GM19372 (cell line): ENCODE measurements at regions not wholly inside any gene's neighbourhood (a gene's known extent, or its start where the extent isn't known, plus 50 kb on each side); places are given as distances from the start of the nearest gene placed in this dataset.
"Not testable (repeated sequence)": the region's sequence is repeated elsewhere in the genome, so short reads cannot be mapped to it uniquely, and the experiment has no call there.

ENCODE experiments used
- ATAC-seq: cut with Tn5 transposase; IDR thresholded peaks from one replicate; pipeline ENCODE4 v1.9.1; 2021; ENCODE audit warnings: mild to moderate bottlenecking, low read depth, moderate library complexity; ENCODE audit not compliant: unreplicated experiment

DNA sequence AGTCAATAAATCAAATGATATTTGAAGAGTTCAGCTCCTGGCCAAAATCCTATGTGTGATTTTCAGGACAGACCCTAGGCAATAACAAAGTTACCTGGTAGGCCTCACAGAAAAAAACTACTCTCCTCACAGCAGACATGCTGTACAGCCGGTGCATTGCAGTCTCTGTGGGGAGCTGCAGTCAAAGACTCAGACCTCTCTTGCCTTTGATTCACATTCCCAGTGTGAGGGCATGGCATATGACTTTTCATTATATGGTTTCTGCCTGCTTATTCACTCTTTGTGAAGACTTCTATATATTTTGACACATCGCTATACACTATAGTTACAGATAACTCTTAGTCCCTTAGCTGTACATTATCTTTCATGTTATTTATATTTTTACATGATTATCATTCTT lies 2684.3 kb upstream of the PCDH20 start:
- ATAC-seq, result no peak

DNA sequence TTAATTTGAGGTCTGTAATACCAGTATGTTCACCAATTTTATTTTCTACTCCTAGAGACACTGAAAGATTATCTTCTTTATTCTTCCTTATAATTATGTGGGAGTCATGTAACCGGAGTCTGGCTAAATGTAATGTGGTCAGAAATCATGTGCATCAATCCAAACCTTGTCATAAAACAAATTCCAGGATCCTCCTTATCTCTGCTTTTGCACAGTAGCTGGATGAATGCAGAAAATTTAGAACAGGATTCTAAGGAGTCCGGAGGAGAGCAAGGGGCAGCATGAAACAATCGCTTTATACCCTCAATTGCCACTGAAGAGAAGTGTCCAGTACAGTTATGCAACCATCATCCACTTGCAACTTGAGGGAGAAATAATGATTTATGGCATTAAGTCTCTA lies 2674.7 kb upstream of the PCDH20 start:
- no peak for ATAC-seq

DNA sequence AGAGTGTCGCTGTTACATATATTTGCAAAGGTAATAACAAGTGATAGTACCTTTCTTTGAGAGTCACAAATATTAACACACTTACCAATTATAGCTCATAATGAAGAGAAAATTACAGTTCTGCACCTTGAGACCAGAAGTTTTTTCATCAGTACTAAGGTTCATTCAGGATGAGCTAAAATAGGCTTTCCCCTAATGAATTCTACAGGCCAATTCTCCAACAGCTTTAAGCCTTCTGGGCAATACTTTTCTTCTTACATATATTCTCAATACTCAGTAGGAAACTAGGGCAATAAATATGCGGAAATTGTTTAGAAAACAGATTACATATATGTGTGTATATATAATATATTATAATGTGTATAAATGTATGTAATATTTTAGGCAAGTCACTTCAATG lies 2672.8 kb upstream of the PCDH20 start:
- no peak for ATAC-seq

DNA sequence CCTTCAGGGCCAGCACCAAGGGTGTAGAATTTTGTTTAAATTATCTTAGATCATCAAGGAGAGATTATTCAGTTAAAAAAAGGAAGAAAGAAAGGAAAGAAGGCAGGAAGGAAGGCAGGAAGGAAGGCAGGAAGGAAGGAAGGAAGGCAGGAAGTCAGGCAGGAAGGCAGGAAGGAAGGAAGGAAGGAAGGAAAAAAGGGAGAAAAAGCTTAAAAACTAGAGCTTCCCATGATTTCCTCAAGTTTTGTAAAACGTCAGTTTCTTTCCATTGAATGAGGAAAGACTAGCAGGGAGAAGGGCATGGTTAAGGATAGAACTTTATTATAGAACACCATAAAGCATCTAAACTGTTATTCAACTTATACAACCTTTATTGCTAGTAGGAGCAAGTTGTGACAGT lies 2672.0 kb upstream of the PCDH20 start:
- ATAC-seq, result no peak

DNA sequence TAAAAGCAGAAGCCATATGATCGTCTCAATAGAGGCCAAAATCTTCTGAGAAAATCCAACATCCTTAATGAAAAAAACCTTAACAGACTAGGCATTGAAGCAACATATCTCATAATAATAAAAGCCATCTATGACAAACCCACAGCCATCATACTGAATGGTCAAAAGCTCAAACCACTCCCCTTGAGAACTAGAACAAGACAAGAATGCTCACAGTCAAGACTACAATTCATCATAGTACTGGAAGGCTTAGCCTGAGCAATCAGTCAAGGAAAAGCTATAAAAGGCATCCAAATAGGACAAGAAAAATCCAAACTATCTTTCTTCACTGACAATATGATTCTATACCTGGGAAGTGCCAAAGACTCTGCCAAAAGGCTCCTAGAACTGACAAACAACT lies 2668.2 kb upstream of the PCDH20 start:
- ATAC-seq, result no peak

DNA sequence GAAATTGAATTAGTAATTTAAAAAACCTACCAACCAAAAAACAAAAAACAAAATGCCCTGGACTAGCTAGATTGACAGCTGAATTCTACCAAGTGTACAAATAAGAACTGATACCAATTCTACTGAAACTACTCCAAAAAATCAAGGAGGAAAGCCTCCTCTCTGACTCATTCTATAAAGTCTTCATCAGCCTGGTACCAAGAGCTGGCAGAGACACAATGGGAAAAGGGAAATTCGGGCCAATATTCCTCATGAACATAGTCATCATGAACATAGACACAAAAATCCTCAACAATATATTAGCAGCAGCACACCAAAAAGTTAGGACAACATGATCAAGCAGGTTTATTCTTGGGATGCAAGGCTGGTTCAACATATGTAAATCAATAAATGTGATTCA lies 2667.7 kb upstream of the PCDH20 start:
- no peak for ATAC-seq

DNA sequence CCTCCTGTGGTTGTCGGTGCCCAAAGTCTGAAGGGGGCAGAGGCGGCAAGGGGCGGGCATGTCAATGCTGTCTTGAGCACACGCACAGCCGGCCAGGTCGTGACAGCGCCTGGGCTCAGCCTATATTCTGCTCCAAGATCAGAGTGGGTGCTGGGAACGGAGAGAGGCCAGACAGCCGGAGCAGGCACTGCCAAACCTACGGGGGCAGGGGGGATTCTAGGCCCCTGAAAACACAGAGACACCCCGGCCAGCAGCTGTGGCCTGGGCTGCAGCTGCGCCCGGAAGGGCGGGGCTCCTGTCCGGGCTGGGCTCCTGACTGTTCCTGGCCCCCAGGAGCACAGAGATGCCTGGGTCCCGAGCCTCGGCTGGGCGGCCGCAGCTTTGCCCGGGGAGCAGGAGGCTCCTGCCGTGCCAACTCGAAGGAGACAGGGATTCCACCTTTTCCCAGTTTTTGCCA lies 2662.9 kb upstream of the PCDH20 start:
- no peak for ATAC-seq

- ATAC-seq, result no peak
Observed at GRCh38 chr13:64078025-64078424, 2662.4 kb upstream of the PCDH20 start.

GRCh38 chr13:64077132-64077835 lies 2661.6 kb upstream of the PCDH20 start:
- ATAC-seq, result not testable (repeated sequence)

GRCh38 chr13:64075543-64076271 lies 2660.1 kb upstream of the PCDH20 start:
- ATAC-seq, result no peak

- ATAC-seq, result no peak
Observed at GRCh38 chr13:64074971-64075474, 2659.4 kb upstream of the PCDH20 start.

- ATAC-seq, result no peak
Observed at GRCh38 chr13:64073203-64073602, 2657.6 kb upstream of the PCDH20 start.

GRCh38 chr13:64071352-64071751 lies 2655.7 kb upstream of the PCDH20 start:
- no peak for ATAC-seq

DNA sequence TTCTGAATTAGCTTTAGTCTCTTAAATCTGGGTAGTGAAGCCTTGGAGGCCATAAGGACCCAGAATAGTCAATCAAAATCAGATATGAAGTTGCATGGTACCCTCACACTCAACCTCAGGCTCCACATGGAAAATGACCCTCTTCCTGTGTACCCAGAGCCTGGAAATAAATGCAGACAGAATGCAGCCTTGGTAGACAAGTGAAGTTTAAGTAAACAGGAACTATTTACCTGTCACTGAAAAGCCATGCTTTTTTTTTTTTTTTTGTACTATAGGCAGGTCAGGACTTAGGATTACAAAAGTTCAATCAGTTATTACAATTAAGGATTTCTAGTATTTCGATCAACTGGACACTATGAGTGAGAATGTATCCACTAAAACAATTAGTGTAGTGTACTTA lies 2654.2 kb upstream of the PCDH20 start:
- no peak for ATAC-seq

- no peak for ATAC-seq
Observed at GRCh38 chr13:64066711-64067110, 2651.1 kb upstream of the PCDH20 start.

DNA sequence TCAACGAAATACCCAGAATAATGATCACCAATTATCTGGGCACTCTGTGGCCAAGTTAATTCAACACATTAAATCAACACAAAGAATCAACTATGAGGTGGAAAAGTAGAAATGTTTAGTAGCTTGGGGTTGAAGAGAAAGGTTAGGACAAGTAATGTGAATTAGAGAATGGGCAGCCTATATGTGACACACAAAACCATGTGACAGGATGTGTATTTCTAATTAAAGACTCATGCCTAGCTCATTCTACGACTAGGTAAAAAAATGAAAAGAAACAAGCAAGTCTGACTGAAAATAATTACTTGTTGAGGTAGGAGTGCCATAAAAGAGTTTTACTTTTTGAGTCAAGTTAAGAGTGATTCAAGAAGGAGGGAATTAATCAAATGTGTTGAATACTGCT lies 2646.0 kb upstream of the PCDH20 start:
- no peak for ATAC-seq

- no peak for ATAC-seq
Observed at GRCh38 chr13:64057372-64058020, 2641.8 kb upstream of the PCDH20 start.

GRCh38 chr13:64054321-64054720 lies 2638.7 kb upstream of the PCDH20 start:
- ATAC-seq, result no peak

DNA sequence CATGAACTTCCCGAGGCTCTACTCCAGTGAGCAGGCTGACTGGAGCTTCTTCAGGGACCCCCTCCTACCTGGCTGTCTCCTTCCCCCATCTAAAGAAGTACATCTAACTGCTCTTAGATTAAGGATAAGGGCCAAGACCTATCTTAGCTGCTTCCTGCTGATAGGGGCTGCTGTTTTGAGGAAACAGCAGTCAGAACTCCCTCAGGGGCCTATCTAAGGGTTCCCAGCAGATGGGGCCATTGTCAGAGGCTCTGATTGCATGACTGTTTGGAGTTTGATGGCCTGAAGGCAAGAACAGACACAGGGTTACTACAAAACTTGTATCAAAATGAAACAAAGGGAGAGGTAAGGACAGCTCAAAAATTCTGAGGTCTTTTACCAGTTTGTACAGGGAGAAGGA lies 2636.9 kb upstream of the PCDH20 start:
- ATAC-seq, result no peak

DNA sequence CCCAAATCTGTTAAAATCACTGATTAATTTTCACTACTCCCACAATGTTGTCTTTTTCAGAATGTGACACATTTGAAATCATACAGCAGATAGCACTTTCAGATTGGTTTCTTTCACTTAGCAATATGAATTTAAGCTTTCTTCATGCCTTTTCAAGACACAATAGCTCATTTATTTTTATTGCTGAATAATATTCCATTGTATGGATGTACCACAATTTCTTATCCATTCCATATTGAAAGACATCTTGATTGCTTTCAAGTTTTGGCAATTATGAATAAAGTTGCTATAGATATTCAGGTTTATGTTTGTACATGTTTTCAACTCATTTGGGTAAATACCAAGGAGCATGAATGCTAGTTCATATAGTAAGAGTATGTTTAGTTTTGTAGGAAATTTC lies 2635.6 kb upstream of the PCDH20 start:
- no peak for ATAC-seq

- no peak for ATAC-seq
Observed at GRCh38 chr13:64041296-64041695, 2625.6 kb upstream of the PCDH20 start.
